ENCODE measurements at regions not wholly inside any gene's neighbourhood (a gene's known extent, or its start where the extent isn't known, plus 50 kb on each side); places are given as distances from the start of the nearest gene placed in this dataset.

DNA sequence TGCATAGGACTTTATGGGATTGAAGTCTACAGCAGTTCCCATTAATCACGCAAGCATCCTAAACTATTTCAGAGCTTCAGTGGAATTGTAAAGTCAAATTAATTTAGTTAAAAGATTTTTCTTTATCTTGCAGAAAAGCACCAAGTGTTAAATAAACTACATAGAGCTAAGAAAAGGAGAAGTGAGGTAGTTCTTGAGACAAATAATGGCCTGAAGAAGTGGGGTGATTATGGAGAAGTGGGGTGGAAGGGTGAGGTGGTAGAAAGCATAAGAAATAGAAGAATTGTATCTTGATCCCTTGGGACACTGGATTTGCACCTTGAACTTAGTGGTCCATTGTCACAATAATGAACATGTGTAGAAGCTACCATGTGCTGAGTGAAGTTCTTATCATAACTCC, 121.7 kb upstream of the LINC00305 start:
- Histone ChIP-seq H3K27me3 (ENCODE audit: insufficient read depth, low read depth, low read length) (no peaks in the 10 kb centered on the region), H3K79me2 (replicated peaks; ENCODE audit: insufficient read depth, low read length) (no peaks in the 10 kb centered on the region), H3K9me2 (ENCODE audit: insufficient read depth, low read length) (no peaks in the 10 kb centered on the region), H3K4me2 (ENCODE audit: low read length) (no peak overlapping the region), H3K9ac (ENCODE audit: low read length) (no peak overlapping the region), H3K9me3 (ENCODE audit: low read length) (no peaks in the 10 kb centered on the region), H3K4me3 (ENCODE audit: low read length) (no peak overlapping the region), H3K27ac (ENCODE audit: low read length) (no peak overlapping the region), H3K36me3 (ENCODE audit: insufficient read depth, low read length) (no peaks in the 10 kb centered on the region), H2AFZ (ENCODE audit: low read depth, low read length) (no peak overlapping the region), H3F3A (ENCODE audit: insufficient read depth, low read length, poor library complexity, severe bottlenecking) (no peaks in the 10 kb centered on the region), H4K20me1 (ENCODE audit: insufficient read depth) (no peaks in the 10 kb centered on the region)
- TF ChIP-seq, protein P1, sequence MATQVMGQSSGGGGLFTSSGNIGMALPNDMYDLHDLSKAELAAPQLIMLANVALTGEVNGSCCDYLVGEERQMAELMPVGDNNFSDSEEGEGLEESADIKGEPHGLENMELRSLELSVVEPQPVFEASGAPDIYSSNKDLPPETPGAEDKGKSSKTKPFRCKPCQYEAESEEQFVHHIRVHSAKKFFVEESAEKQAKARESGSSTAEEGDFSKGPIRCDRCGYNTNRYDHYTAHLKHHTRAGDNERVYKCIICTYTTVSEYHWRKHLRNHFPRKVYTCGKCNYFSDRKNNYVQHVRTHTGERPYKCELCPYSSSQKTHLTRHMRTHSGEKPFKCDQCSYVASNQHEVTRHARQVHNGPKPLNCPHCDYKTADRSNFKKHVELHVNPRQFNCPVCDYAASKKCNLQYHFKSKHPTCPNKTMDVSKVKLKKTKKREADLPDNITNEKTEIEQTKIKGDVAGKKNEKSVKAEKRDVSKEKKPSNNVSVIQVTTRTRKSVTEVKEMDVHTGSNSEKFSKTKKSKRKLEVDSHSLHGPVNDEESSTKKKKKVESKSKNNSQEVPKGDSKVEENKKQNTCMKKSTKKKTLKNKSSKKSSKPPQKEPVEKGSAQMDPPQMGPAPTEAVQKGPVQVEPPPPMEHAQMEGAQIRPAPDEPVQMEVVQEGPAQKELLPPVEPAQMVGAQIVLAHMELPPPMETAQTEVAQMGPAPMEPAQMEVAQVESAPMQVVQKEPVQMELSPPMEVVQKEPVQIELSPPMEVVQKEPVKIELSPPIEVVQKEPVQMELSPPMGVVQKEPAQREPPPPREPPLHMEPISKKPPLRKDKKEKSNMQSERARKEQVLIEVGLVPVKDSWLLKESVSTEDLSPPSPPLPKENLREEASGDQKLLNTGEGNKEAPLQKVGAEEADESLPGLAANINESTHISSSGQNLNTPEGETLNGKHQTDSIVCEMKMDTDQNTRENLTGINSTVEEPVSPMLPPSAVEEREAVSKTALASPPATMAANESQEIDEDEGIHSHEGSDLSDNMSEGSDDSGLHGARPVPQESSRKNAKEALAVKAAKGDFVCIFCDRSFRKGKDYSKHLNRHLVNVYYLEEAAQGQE (IDR thresholded peaks at IDR 0.05; ENCODE audit: borderline replicate concordance), result no peak
- no peak for TF ChIP-seq RAD21 (conservative IDR thresholded peaks at IDR 0.05)
- TF ChIP-seq MXI1 (conservative IDR thresholded peaks at IDR 0.05; ENCODE audit: poor library complexity, severe bottlenecking), result no peak
- no peak for TF ChIP-seq POLR2AphosphoS5 (IDR thresholded peaks at IDR 0.05)

DNA sequence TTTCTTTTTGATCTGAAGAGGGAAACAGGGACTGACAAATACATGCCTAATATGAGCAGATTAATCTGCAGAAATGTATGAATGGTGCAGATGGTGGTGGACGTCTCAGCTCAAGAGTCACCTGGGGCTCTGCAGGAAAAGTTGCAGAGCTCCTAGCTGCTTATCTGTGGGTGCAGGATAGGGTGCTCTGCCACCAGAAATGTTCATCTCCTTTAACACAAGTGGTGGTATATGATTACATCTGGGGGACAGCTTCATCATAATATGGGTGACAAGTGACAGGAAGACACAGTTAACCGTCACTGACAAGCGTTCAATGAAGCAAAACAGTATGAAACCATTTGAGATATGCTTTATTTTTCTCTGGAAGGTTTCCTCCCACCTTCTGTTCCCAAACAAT, 121.2 kb upstream of the LINC00305 start:
- H3K79me2 ChIP-seq (replicated peaks; ENCODE audit: insufficient read depth, low read length), result no peaks in the 10 kb centered on the region
- no peaks in the 10 kb centered on the region for H4K20me1 ChIP-seq (ENCODE audit: insufficient read depth)
- H3K27ac ChIP-seq (ENCODE audit: low read length), result no peak overlapping the region
- no peak overlapping the region for H3K4me3 ChIP-seq (ENCODE audit: low read length)
- no peaks in the 10 kb centered on the region for H3F3A ChIP-seq (ENCODE audit: insufficient read depth, low read length, poor library complexity, severe bottlenecking)
- no peaks in the 10 kb centered on the region for H3K9me2 ChIP-seq (ENCODE audit: insufficient read depth, low read length)
- H2AFZ ChIP-seq (ENCODE audit: low read depth, low read length), result no peak overlapping the region
- H3K9ac ChIP-seq (ENCODE audit: low read length), result no peak overlapping the region
- H3K9me3 ChIP-seq (ENCODE audit: low read length), result no peaks in the 10 kb centered on the region
- H3K36me3 ChIP-seq (ENCODE audit: insufficient read depth, low read length), result no peaks in the 10 kb centered on the region
- H3K27me3 ChIP-seq (ENCODE audit: insufficient read depth, low read depth, low read length), result no peaks in the 10 kb centered on the region
- TF ChIP-seq POLR2AphosphoS5 (IDR thresholded peaks at IDR 0.05), result no peak
- peak; percentile 20 for TF ChIP-seq EP300 (conservative IDR thresholded peaks at IDR 0.05; ENCODE audit: poor library complexity, severe bottlenecking)
- no peak overlapping the region for H3K4me2 ChIP-seq (ENCODE audit: low read length)

DNA sequence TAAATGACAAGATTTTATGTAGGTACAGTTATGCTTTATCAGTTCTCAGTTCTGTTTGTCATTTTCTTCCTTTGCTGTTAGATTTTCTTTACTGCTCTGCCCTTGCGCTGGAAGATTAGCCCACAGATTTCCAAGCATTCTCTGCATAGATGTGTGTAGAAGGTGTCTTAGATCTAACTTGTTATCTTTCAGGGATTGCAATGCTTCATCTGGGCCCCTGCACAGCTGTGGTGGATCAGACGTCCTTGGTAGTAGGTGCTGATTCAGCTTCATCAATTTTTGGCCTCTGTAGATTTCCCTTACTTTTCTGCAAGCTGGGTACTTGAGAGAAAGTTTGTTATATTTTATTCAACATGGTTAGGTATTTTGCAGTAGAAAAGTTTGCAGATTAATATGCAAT, 115.3 kb upstream of the LINC00305 start:
- no peak overlapping the region for H3K27ac ChIP-seq (ENCODE audit: low read length)
- H3K9me2 ChIP-seq (ENCODE audit: insufficient read depth, low read length), result no peaks in the 10 kb centered on the region
- H4K20me1 ChIP-seq (ENCODE audit: insufficient read depth), result no peaks in the 10 kb centered on the region
- no peak overlapping the region for H2AFZ ChIP-seq (ENCODE audit: low read depth, low read length)
- H3K4me3 ChIP-seq (ENCODE audit: low read length), result no peak overlapping the region
- no peak overlapping the region for H3K9ac ChIP-seq (ENCODE audit: low read length)
- no peaks in the 10 kb centered on the region for H3K36me3 ChIP-seq (ENCODE audit: insufficient read depth, low read length)
- TF ChIP-seq MXI1 (conservative IDR thresholded peaks at IDR 0.05; ENCODE audit: poor library complexity, severe bottlenecking) (no peak), SMC3 (conservative IDR thresholded peaks at IDR 0.05; ENCODE audit: poor library complexity) (no peak), POLR2AphosphoS5 (IDR thresholded peaks at IDR 0.05) (no peak), TAF1 (IDR thresholded peaks at IDR 0.05; ENCODE audit: low read depth) (no peak), EZH2 (IDR thresholded peaks at IDR 0.05; ENCODE audit: borderline replicate concordance, insufficient read depth, low read length, poor library complexity, severe bottlenecking) (no peak), RAD21 (conservative IDR thresholded peaks at IDR 0.05) (no peak), EP300 (conservative IDR thresholded peaks at IDR 0.05; ENCODE audit: poor library complexity, severe bottlenecking) (no peak)
- TF ChIP-seq, protein P2, sequence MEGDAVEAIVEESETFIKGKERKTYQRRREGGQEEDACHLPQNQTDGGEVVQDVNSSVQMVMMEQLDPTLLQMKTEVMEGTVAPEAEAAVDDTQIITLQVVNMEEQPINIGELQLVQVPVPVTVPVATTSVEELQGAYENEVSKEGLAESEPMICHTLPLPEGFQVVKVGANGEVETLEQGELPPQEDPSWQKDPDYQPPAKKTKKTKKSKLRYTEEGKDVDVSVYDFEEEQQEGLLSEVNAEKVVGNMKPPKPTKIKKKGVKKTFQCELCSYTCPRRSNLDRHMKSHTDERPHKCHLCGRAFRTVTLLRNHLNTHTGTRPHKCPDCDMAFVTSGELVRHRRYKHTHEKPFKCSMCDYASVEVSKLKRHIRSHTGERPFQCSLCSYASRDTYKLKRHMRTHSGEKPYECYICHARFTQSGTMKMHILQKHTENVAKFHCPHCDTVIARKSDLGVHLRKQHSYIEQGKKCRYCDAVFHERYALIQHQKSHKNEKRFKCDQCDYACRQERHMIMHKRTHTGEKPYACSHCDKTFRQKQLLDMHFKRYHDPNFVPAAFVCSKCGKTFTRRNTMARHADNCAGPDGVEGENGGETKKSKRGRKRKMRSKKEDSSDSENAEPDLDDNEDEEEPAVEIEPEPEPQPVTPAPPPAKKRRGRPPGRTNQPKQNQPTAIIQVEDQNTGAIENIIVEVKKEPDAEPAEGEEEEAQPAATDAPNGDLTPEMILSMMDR (IDR thresholded peaks at IDR 0.05; ENCODE audit: poor library complexity, severe bottlenecking), result no peak
- TF ChIP-seq, protein P1 (IDR thresholded peaks at IDR 0.05; ENCODE audit: borderline replicate concordance), result no peak
- H3K27me3 ChIP-seq (ENCODE audit: insufficient read depth, low read depth, low read length), result no peaks in the 10 kb centered on the region
- no peaks in the 10 kb centered on the region for H3K9me3 ChIP-seq (ENCODE audit: low read length)
- H3K4me2 ChIP-seq (ENCODE audit: low read length), result no peak overlapping the region
- no peaks in the 10 kb centered on the region for H3K79me2 ChIP-seq (replicated peaks; ENCODE audit: insufficient read depth, low read length)
- no peaks in the 10 kb centered on the region for H3F3A ChIP-seq (ENCODE audit: insufficient read depth, low read length, poor library complexity, severe bottlenecking)

Data from neural cell (in vitro differentiated cells).